ENCODE measurements at regions not wholly inside any gene's neighbourhood (a gene's known extent, or its start where the extent isn't known, plus 50 kb on each side); places are given as distances from the start of the nearest gene placed in this dataset.
"Not testable (repeated sequence)": the region's sequence is repeated elsewhere in the genome, so short reads cannot be mapped to it uniquely, and the experiment has no call there.

GRCh38 chr2:84223191-84223590 is 235.9 kb downstream of the SUCLG1 start:
- POLR2A ChIA-PET, result no interaction called here
- no peak for ATAC-seq (ENCODE audit: low read depth)
- H3K9me3 Mint-ChIP-seq, result no peaks in the 10 kb centered on the region
- no peak overlapping the region for H3K4me3 Mint-ChIP-seq
- no peak overlapping the region for H3K27ac Mint-ChIP-seq
- H3K36me3 Mint-ChIP-seq, result no peaks in the 10 kb centered on the region
- H3K27me3 Mint-ChIP-seq, result peaks cover 4% of the 10 kb centered on the region
- H3K4me1 Mint-ChIP-seq, result no peaks in the 10 kb centered on the region
- no peak for DNase-seq

- H3K36me3 Mint-ChIP-seq; DNase-seq; H3K9me3 Mint-ChIP-seq; H3K4me3 Mint-ChIP-seq; H3K27ac Mint-ChIP-seq; POLR2A ChIA-PET; H3K4me1 Mint-ChIP-seq; ATAC-seq (ENCODE audit: low read depth); H3K27me3 Mint-ChIP-seq: not testable (repeated sequence)
Measured at GRCh38 chr2:84221102-84221501, 238.0 kb downstream of the SUCLG1 start.

GRCh38 chr2:84217456-84217855 is 241.6 kb downstream of the SUCLG1 start:
- H3K27ac Mint-ChIP-seq, result no peak overlapping the region
- no peaks in the 10 kb centered on the region for H3K36me3 Mint-ChIP-seq
- H3K4me1 Mint-ChIP-seq, result no peaks in the 10 kb centered on the region
- POLR2A ChIA-PET, result no interaction called here
- H3K27me3 Mint-ChIP-seq, result peaks cover 10% of the 10 kb centered on the region
- H3K4me3 Mint-ChIP-seq, result no peak overlapping the region
- DNase-seq (no peak), ATAC-seq (ENCODE audit: low read depth) (no peak)
- no peaks in the 10 kb centered on the region for H3K9me3 Mint-ChIP-seq

GRCh38 chr2:84214455-84214854 is 244.6 kb downstream of the SUCLG1 start:
- no peak for ATAC-seq (ENCODE audit: low read depth)
- no peak for DNase-seq
- Mint-ChIP-seq H3K27me3 (peaks cover 5% of the 10 kb centered on the region), H3K4me3 (no peak overlapping the region), H3K27ac (no peak overlapping the region), H3K4me1 (no peaks in the 10 kb centered on the region), H3K9me3 (no peaks in the 10 kb centered on the region), H3K36me3 (no peaks in the 10 kb centered on the region)
- POLR2A ChIA-PET, result no interaction called here

- ATAC-seq (ENCODE audit: low read depth), result no peak
- POLR2A ChIA-PET, result no interaction called here
Measured at GRCh38 chr2:84212611-84213314, 246.3 kb downstream of the SUCLG1 start.

GRCh38 chr2:84209941-84210340 is 249.1 kb downstream of the SUCLG1 start:
- H3K36me3 Mint-ChIP-seq, result no peaks in the 10 kb centered on the region
- ATAC-seq (ENCODE audit: low read depth), result no peak
- no peak overlapping the region for H3K27ac Mint-ChIP-seq
- no peaks in the 10 kb centered on the region for H3K9me3 Mint-ChIP-seq
- peaks cover 8% of the 10 kb centered on the region for H3K27me3 Mint-ChIP-seq
- no peak overlapping the region for H3K4me3 Mint-ChIP-seq
- DNase-seq, result no peak
- no peaks in the 10 kb centered on the region for H3K4me1 Mint-ChIP-seq
- POLR2A ChIA-PET, result no interaction called here

More at GRCh38 chr2:84212611-84213314, 246.3 kb downstream of the SUCLG1 start:
- Mint-ChIP-seq H3K4me1 (no peaks in the 10 kb centered on the region), H3K27me3 (peaks cover 8% of the 10 kb centered on the region), H3K36me3 (no peaks in the 10 kb centered on the region), H3K4me3 (no peak overlapping the region), H3K9me3 (no peaks in the 10 kb centered on the region), H3K27ac (no peak overlapping the region)
- no peak for DNase-seq

- no peaks in the 10 kb centered on the region for H3K36me3 Mint-ChIP-seq
- no peak for ATAC-seq (ENCODE audit: low read depth)
- H3K27ac Mint-ChIP-seq, result no peak overlapping the region
- no peak overlapping the region for H3K4me3 Mint-ChIP-seq
- POLR2A ChIA-PET, result no interaction called here
- peaks cover 5% of the 10 kb centered on the region for H3K27me3 Mint-ChIP-seq
- H3K9me3 Mint-ChIP-seq, result no peaks in the 10 kb centered on the region
- H3K4me1 Mint-ChIP-seq, result no peaks in the 10 kb centered on the region
- DNase-seq, result no peak
Measured at GRCh38 chr2:84204995-84205394, 254.1 kb downstream of the SUCLG1 start.

- no peaks in the 10 kb centered on the region for H3K4me1 Mint-ChIP-seq
- no peak for DNase-seq
- no peaks in the 10 kb centered on the region for H3K9me3 Mint-ChIP-seq
- ATAC-seq (ENCODE audit: low read depth), result no peak
- POLR2A ChIA-PET, result no interaction called here
- H3K27me3 Mint-ChIP-seq, result peaks cover 4% of the 10 kb centered on the region
- H3K4me3 Mint-ChIP-seq, result no peak overlapping the region
- no peaks in the 10 kb centered on the region for H3K36me3 Mint-ChIP-seq
- H3K27ac Mint-ChIP-seq, result no peak overlapping the region
Measured at GRCh38 chr2:84202166-84202565, 256.9 kb downstream of the SUCLG1 start.

- Mint-ChIP-seq H3K27ac (no peak overlapping the region), H3K4me3 (no peak overlapping the region), H3K4me1 (no peaks in the 10 kb centered on the region), H3K27me3 (peaks cover 4% of the 10 kb centered on the region), H3K36me3 (no peaks in the 10 kb centered on the region), H3K9me3 (no peaks in the 10 kb centered on the region)
- ATAC-seq (ENCODE audit: low read depth) (no peak), DNase-seq (no peak)
- POLR2A ChIA-PET, result no interaction called here
Measured at GRCh38 chr2:84201158-84201557, 257.9 kb downstream of the SUCLG1 start.

- H3K4me1 Mint-ChIP-seq, result no peaks in the 10 kb centered on the region
- no peak overlapping the region for H3K27ac Mint-ChIP-seq
- ATAC-seq (ENCODE audit: low read depth) (no peak), DNase-seq (no peak)
- H3K9me3 Mint-ChIP-seq, result no peaks in the 10 kb centered on the region
- H3K4me3 Mint-ChIP-seq, result no peak overlapping the region
- H3K27me3 Mint-ChIP-seq, result peaks cover 4% of the 10 kb centered on the region
- POLR2A ChIA-PET, result no interaction called here
- H3K36me3 Mint-ChIP-seq, result no peaks in the 10 kb centered on the region
Measured at GRCh38 chr2:84197901-84198300, 261.2 kb downstream of the SUCLG1 start.

GRCh38 chr2:84194949-84195644 is 264.0 kb downstream of the SUCLG1 start:
- H3K27ac Mint-ChIP-seq, result no peak overlapping the region
- peaks cover 2% of the 10 kb centered on the region for H3K27me3 Mint-ChIP-seq
- H3K4me3 Mint-ChIP-seq, result no peak overlapping the region
- no peaks in the 10 kb centered on the region for H3K9me3 Mint-ChIP-seq
- ATAC-seq (ENCODE audit: low read depth) (no peak), DNase-seq (no peak)
- no peaks in the 10 kb centered on the region for H3K36me3 Mint-ChIP-seq
- POLR2A ChIA-PET, result no interaction called here
- H3K4me1 Mint-ChIP-seq, result no peaks in the 10 kb centered on the region

GRCh38 chr2:84194181-84194580 is 264.9 kb downstream of the SUCLG1 start:
- ATAC-seq (ENCODE audit: low read depth) (no peak), DNase-seq (no peak)
- H3K9me3 Mint-ChIP-seq, result no peaks in the 10 kb centered on the region
- no peaks in the 10 kb centered on the region for H3K4me1 Mint-ChIP-seq
- H3K36me3 Mint-ChIP-seq, result no peaks in the 10 kb centered on the region
- no peak overlapping the region for H3K4me3 Mint-ChIP-seq
- no peaks in the 10 kb centered on the region for H3K27me3 Mint-ChIP-seq
- POLR2A ChIA-PET, result no interaction called here
- no peak overlapping the region for H3K27ac Mint-ChIP-seq

- no peaks in the 10 kb centered on the region for H3K9me3 Mint-ChIP-seq
- ATAC-seq (ENCODE audit: low read depth), result no peak
- no peaks in the 10 kb centered on the region for H3K4me1 Mint-ChIP-seq
- DNase-seq, result no peak
- H3K27me3 Mint-ChIP-seq, result no peaks in the 10 kb centered on the region
- H3K4me3 Mint-ChIP-seq, result no peak overlapping the region
- no peak overlapping the region for H3K27ac Mint-ChIP-seq
- H3K36me3 Mint-ChIP-seq, result no peaks in the 10 kb centered on the region
- POLR2A ChIA-PET, result no interaction called here
Measured at GRCh38 chr2:84187258-84187657, 271.8 kb downstream of the SUCLG1 start.

GRCh38 chr2:84181927-84182326 is 277.2 kb downstream of the SUCLG1 start:
- H3K4me3 Mint-ChIP-seq, result no peak overlapping the region
- no peak for ATAC-seq (ENCODE audit: low read depth)
- no peaks in the 10 kb centered on the region for H3K4me1 Mint-ChIP-seq
- no peak overlapping the region for H3K27ac Mint-ChIP-seq
- no peaks in the 10 kb centered on the region for H3K36me3 Mint-ChIP-seq
- H3K27me3 Mint-ChIP-seq, result no peaks in the 10 kb centered on the region
- no peaks in the 10 kb centered on the region for H3K9me3 Mint-ChIP-seq
- POLR2A ChIA-PET, result no interaction called here
- no peak for DNase-seq

Data from activated naive CD8-positive, alpha-beta T cell treated with anti-CD3 and anti-CD28 coated beads, Interleukin-2, amount 10 ng/mL, durations not matched to agents 7 days and 5 days (primary cell).